ENCODE measurements at regions not wholly inside any gene's neighbourhood (a gene's known extent, or its start where the extent isn't known, plus 50 kb on each side); places are given as distances from the start of the nearest gene placed in this dataset.

GRCh38 chr11:95499516-95500135 is 268.6 kb upstream of the SESN3 start:
- Histone ChIP-seq H3K4me3 (replicated peaks in 1 of 4; ENCODE audit: control extremely low read depth in 1 of 4, insufficient read depth in 1 of 4, low read depth in 3 of 4, low read length in 4 of 4) (no peak overlapping the region), H3K27ac (ENCODE audit: insufficient read depth, low read length) (no peak overlapping the region), H3K9ac (ENCODE audit: insufficient read depth, low read length) (no peak overlapping the region), H3K9me3 (ENCODE audit: control insufficient read depth, insufficient read depth, low read depth, low read length) (no peaks in the 10 kb centered on the region), H3K27me3 (ENCODE audit: control insufficient read depth, insufficient read depth, low read length) (no peaks in the 10 kb centered on the region), H4K20me1 (ENCODE audit: control insufficient read depth, extremely low read depth, insufficient read depth, low read length) (no peaks in the 10 kb centered on the region), H3K4me1 (ENCODE audit: control insufficient read depth, extremely low read depth, insufficient read depth, low read length) (no peaks in the 10 kb centered on the region), H3K4me2 (ENCODE audit: extremely low read depth, insufficient read depth, low read length) (no peak overlapping the region), H2AFZ (ENCODE audit: low read length) (no peak overlapping the region), H3K36me3 (ENCODE audit: control insufficient read depth, insufficient read depth, low read length) (no peaks in the 10 kb centered on the region), H3K79me2 (ENCODE audit: control insufficient read depth, insufficient read depth, low read length) (no peaks in the 10 kb centered on the region)
- no peak for TF ChIP-seq CTCF (conservative IDR thresholded peaks at IDR 0.05 in 1 of 2, IDR thresholded peaks at IDR 0.05 in 1 of 2; ENCODE audit: low read depth in 1 of 2, low read length in 2 of 2)
- TF ChIP-seq EZH2 (IDR thresholded peaks at IDR 0.05; ENCODE audit: low read length, missing control alignments): no peak
- peak in 1 of 2 donors; percentile 60 for DNase-seq (ENCODE audit: low read depth in 2 of 2)

GRCh38 chr11:95498722-95499425 is 267.9 kb upstream of the SESN3 start:
- H3K9me3 ChIP-seq (ENCODE audit: control insufficient read depth, insufficient read depth, low read depth, low read length): no peaks in the 10 kb centered on the region
- TF ChIP-seq CTCF (conservative IDR thresholded peaks at IDR 0.05 in 1 of 2, IDR thresholded peaks at IDR 0.05 in 1 of 2; ENCODE audit: low read depth in 1 of 2, low read length in 2 of 2) (no peak), EZH2 (IDR thresholded peaks at IDR 0.05; ENCODE audit: low read length, missing control alignments) (no peak)
- H3K79me2 ChIP-seq (ENCODE audit: control insufficient read depth, insufficient read depth, low read length): no peaks in the 10 kb centered on the region
- H3K27ac ChIP-seq (ENCODE audit: insufficient read depth, low read length): no peak overlapping the region
- no peaks in the 10 kb centered on the region for H3K4me1 ChIP-seq (ENCODE audit: control insufficient read depth, extremely low read depth, insufficient read depth, low read length)
- H2AFZ ChIP-seq (ENCODE audit: low read length): no peak overlapping the region
- H3K27me3 ChIP-seq (ENCODE audit: control insufficient read depth, insufficient read depth, low read length): no peaks in the 10 kb centered on the region
- peak in 1 of 2 donors; percentile 18 for DNase-seq (ENCODE audit: low read depth in 2 of 2)
- no peaks in the 10 kb centered on the region for H4K20me1 ChIP-seq (ENCODE audit: control insufficient read depth, extremely low read depth, insufficient read depth, low read length)
- no peak overlapping the region for H3K4me3 ChIP-seq (replicated peaks in 1 of 4; ENCODE audit: control extremely low read depth in 1 of 4, insufficient read depth in 1 of 4, low read depth in 3 of 4, low read length in 4 of 4)
- H3K9ac ChIP-seq (ENCODE audit: insufficient read depth, low read length): no peak overlapping the region
- no peak overlapping the region for H3K4me2 ChIP-seq (ENCODE audit: extremely low read depth, insufficient read depth, low read length)
- H3K36me3 ChIP-seq (ENCODE audit: control insufficient read depth, insufficient read depth, low read length): no peaks in the 10 kb centered on the region

GRCh38 chr11:95496901-95497300 is 265.9 kb upstream of the SESN3 start:
- no peaks in the 10 kb centered on the region for H4K20me1 ChIP-seq (ENCODE audit: control insufficient read depth, extremely low read depth, insufficient read depth, low read length)
- TF ChIP-seq CTCF (conservative IDR thresholded peaks at IDR 0.05 in 1 of 2, IDR thresholded peaks at IDR 0.05 in 1 of 2; ENCODE audit: low read depth in 1 of 2, low read length in 2 of 2) (no peak), EZH2 (IDR thresholded peaks at IDR 0.05; ENCODE audit: low read length, missing control alignments) (no peak)
- H3K4me2 ChIP-seq (ENCODE audit: extremely low read depth, insufficient read depth, low read length): no peak overlapping the region
- no peaks in the 10 kb centered on the region for H3K4me1 ChIP-seq (ENCODE audit: control insufficient read depth, extremely low read depth, insufficient read depth, low read length)
- H3K27ac ChIP-seq (ENCODE audit: insufficient read depth, low read length): no peak overlapping the region
- H2AFZ ChIP-seq (ENCODE audit: low read length): no peak overlapping the region
- no peak overlapping the region for H3K4me3 ChIP-seq (replicated peaks in 1 of 4; ENCODE audit: control extremely low read depth in 1 of 4, insufficient read depth in 1 of 4, low read depth in 3 of 4, low read length in 4 of 4)
- no peaks in the 10 kb centered on the region for H3K79me2 ChIP-seq (ENCODE audit: control insufficient read depth, insufficient read depth, low read length)
- DNase-seq (ENCODE audit: low read depth in 2 of 2): no peak
- no peaks in the 10 kb centered on the region for H3K9me3 ChIP-seq (ENCODE audit: control insufficient read depth, insufficient read depth, low read depth, low read length)
- H3K9ac ChIP-seq (ENCODE audit: insufficient read depth, low read length): no peak overlapping the region
- H3K36me3 ChIP-seq (ENCODE audit: control insufficient read depth, insufficient read depth, low read length): no peaks in the 10 kb centered on the region
- no peaks in the 10 kb centered on the region for H3K27me3 ChIP-seq (ENCODE audit: control insufficient read depth, insufficient read depth, low read length)
